ENCODE measurements at regions not wholly inside any gene's neighbourhood (a gene's known extent, or its start where the extent isn't known, plus 50 kb on each side); places are given as distances from the start of the nearest gene placed in this dataset.
A peak's percentile ranks its signal among the peaks of the same experiment; 100 is the strongest.

DNA sequence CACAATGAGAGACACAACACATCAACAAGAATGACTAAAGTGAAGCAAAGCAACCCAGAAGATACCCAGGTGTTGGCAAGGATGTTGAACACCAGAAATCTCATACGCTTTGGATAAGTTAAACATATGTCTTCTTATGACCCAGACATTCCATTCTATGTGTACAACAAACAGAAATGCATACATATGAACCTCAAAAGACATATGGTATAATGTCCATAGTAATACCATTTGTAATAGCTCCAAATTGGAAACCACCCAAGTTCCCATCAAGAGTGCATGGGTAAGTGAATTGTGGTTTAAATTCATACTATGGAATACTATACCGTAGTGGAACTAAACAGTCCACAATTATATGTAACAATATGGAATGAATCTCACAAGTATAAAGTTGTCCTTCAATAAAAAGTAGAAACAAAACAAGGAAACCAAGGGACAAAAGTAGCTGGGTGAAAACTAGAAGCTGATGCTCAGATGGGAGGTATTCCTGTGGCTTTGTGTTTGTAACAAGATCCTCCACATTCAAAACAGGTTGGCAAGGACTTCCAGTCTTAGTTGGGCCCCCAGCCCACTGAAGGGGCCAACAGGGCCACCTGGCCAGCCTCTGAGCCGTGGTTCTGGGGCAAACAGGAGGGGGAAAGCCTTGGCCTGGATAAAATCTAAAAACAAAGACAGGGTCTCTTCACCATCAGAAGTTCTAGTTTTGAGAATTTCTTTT, 171.8 kb upstream of the PITX1 start:
- no peak for DNase-seq (ENCODE audit: low read depth)

DNA sequence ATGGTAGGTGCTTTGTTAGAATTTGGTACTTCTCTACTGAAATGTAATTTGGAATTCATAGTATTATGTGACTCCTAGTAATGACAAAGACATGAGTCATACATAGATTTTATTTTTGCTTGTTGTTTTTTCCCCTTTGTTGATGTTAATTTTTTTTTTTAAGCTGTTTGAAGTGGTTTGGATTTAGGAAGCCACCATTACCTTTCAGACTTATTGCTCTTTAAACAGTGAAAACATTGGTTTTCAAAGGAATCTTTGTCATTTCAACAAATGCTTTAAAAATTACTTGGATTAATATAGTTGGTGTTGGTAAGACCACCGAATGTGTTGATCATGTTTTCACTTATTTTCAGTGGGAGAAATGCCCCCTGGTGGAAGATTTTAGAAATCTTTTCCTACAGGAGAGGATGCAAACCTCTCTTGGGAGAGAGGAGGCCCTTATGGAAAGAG, 170.1 kb upstream of the PITX1 start:
- DNase-seq (ENCODE audit: low read depth) = peak; percentile 46

DNA sequence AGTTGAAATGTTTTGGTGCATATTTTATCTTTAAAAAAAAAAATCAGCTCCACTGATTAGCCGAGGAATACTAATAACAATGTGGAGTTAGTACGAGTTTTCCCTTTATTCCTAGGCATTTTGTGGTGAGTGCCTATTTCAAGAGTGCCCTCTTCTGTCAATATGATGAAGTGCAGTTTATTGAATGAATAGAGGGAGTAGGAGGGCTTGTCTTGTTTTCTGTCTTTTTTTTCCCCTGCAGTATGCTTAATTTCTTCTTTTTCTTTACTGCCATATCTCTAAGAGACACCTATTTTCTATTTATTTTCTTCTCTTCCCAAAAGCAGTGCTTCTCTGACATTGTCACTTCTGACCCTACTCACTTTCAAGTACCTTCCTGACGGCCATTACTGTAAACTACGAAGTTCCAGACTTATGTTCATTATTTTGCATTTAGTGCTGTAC, 169.6 kb upstream of the PITX1 start:
- DNase-seq (ENCODE audit: low read depth) = peak; percentile 32

DNA sequence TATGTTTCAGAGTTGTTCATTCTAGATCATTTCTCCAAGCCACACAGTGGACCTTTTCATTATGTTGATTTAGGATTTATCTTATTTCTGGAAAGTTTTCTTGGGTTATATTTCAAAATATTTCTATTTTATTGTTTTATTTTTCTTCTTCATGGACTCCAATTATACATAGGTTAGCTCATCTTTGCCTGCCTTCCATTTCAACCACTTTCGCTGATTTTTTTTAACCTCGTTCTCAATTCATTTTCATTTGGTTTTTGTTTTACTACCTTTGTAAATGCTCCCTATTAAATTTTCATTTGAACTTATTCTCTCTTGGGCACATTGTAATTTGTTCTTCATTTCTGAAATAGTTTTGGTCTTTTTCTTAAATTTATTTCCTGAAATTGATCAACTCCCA, 169.0 kb upstream of the PITX1 start:
- no peak for DNase-seq (ENCODE audit: low read depth)

DNA sequence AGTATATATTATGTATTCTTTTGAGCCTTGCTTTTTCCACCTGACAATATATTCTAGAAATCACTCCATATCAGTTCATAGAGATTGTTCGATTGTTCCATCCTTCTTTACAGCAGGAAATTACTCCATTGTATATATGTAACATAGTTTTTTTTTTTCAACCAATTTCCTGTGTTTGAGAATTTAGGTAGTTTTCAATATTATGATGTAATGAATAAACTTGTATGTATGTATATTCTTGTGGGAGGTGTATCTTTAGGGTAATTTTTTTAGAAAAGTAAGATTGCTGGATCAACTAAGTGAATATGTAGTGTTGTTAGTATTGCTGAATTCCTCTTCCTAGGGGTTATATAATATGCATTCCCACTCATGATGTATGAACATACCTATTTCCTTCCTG, 165.9 kb upstream of the PITX1 start:
- DNase-seq (ENCODE audit: low read depth) = no peak

DNA sequence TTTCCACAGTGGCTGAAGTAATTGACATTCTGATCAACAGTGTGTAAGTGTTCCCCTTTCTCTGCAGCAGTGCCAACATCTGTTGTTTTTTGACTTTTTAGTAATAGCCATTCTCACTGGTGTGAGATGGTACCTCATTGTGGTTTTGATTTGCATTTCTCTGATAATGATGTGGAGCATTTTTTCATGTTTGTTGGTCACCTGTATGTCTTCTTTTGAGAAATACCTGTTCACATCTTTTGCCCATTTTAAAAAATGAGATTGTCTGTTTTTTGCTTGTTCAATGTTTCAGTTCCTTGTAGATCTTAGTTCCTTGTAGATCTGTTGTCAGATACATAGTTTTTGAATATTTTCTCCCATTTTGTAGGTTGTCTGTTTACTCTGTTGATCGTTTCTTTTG, 162.5 kb upstream of the PITX1 start:
- no peak for DNase-seq (ENCODE audit: low read depth)

DNA sequence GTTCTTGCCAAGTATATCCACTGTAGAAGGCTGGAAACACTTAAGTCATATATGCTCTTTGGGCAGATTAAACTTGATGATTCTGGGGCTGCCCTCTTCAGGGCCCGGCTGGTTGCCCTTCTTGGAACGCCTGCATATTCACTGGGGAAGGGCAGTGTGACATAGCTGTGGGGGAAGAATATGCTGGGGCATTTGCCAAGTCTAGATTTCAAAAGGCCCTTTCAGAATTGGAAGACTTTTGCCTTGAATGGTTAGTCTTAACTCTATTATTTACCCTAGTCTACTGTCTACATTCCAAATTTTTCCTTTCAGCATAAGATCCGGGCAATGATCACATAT, 161.2 kb upstream of the PITX1 start:
- DNase-seq (ENCODE audit: low read depth) = peak; percentile 47

DNA sequence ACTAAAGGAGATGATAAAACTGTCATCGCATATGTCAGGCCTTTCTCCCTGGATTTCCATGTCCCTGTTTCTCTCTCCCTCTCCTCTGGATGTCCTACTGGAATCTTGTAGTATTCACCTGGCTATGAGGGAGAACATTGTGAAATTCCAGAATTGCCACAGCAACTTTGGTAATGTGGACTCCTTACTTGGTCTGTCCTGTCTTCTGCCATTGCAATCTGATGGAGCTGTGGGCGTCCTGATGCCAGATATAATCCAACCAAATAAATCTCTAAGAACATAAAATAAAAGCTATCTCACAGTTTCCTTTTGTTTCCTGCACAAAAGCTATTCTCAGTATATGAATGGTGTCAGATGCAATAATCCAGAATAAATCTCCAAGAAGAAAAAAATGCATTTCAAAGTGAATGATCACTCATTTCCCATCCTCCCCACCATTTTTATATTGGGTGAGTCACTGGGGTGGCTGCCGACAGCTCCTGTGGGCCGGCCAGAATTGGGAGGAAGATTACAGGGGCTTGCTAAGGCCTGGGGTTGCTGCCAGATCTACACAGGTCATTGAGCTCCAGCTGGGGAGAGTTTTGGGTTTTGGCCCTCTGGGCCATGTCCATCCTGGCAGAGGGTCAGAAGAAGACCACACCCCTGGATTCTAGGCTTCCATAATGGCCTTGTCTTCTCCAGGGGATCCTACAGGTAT, 160.7 kb upstream of the PITX1 start:
- peak; percentile 49 for DNase-seq (ENCODE audit: low read depth)

DNA sequence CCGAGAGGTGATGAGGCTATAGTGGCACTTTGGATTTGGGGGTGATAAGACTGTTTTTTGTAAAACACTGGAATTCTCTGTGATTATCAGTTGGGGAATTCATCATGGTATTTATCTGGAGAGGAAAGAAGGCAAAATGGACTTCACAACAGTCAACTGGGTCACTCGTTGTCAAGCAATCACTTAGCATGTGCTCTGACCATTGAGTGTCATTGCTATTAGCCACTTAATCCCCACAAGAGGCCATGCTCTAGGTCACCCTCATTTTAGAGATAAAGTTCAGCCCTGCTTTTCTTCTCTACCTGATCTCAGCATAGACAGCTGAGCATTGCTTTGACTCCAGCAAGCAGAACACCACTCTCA, 160.1 kb upstream of the PITX1 start:
- no peak for DNase-seq (ENCODE audit: low read depth)

DNA sequence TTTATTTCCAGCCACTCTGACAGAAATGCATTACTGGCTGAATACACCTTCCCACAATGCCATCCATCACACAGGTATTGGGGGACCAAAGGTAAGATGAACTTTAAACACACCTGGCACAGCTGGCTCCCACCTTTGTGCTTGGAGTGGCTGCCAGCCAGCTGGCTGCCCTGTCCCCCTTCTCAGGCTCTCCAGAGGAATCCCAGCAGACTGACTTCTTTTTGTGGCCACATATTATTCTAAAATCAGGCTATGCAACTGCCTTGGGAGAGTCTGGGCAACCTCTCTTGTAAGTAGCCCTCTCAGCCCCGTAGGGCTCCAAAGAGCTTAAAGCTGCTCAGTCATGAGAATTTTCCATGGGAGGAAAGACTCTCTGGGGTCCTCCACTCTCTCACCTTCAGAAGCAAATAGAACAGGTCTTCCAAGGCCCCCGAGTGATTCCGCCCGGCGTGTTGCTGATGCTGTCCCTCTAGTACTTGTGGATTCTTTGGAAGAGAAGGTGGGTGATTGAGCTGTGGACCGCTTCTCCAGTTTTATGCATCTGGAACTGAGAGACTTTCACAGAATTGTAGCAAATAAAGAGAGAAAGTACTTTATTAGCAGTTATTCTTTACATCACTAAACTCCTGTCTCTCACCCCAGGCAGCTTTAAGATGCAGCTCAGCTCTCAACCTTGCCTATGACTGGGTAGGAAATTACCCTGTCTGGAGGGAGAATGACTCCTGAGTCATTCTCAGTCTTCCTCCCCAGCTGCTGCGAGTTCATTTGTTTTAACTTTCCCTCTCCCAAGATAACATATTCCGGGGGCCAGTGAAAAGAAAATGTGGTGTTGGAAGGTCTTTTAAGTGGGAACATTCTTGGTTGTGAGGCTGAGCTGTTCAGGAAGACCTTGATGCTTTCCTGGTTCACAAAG, 159.4 kb upstream of the PITX1 start:
- DNase-seq (ENCODE audit: low read depth) = peak; percentile 63

DNA sequence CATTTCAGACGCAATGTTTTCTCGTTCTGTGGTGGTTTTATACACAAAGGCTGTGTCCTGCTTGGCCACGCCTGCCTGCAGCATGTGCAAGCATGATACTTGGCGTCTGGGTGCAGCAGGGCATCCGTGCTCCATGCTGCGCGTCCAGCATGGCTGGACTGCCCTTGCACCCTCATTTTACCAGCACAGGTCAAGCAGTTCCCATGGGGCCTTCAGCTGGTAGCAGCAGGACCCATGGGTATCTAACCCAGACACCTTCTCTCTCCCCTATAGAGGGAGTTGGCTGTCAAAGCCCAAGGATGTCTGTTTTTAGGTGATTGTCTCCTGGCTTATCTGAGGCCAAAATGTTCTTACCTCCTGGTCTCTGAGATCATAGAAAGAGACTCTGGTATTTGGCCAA, 158.3 kb upstream of the PITX1 start:
- no peak for DNase-seq (ENCODE audit: low read depth)

DNA sequence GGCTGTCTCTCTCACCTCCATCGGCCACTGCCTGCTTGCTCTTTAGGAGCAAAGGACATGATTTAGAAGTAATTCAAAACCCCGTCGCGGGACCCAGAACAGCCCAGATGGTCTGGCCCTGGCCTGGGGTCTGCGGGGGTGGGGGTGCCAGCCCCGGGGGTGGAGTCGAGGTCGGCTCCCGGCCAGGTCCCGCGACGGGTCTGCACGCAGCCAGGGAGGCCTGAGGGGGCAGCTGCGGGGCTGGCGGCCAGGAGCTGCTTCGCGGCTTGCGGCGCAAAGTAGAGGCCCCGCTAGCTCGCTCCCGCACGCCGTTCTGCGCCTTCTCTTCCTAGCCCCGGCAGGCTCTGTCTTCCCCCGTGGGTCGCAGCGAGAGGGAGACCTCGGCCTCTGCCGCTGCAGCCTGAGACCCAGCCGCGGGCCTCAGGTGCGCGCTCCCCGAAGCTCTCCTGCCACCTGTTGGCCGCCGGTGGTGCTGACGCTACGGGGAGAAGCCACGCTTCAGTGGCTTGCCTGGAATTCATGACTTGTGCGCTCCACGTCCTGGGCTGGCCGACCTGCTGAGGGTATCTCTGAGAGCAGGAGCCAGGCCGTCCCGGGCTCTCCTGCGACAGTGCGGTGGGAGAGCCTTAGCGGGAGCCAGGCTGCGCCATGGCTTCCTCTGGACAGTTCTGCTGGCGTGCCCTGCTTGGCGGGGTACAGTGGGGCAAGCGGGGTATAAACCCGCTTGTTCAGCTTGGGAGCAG, 157.2 kb upstream of the PITX1 start:
- peak; percentile 61 for DNase-seq (ENCODE audit: low read depth)

DNA sequence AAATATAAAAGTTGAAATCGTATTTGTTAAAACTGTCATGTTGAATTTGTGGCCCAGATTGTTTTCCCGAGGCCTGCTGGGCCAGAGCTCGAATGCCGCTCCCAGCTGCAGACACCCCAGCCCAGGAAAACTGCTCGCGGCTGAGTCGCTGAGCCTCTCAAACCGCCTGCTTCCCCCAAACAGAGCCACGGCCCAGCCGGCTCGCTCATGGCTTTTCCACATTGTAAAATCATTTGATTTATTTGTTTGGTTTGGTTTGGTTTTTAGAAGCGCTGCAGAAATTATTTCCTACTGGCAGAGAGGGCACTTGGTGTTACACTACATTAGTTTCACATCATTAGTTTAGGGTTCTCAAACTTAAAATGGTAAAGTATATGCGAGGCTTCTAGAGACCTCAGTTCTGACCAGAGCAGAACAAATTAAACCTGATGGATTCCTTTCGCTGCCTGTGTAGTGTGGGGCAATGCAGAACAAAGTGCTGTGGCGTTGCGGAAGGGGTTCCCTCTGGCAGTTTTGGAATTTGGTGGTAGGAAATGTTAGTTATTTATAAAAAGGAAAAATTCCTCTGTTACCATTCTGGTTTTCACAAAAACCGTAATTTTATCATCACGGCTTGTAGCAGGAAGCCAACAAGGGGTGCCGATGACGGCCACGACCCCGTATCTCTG, 156.5 kb upstream of the PITX1 start:
- DNase-seq (ENCODE audit: low read depth) = no peak

DNA sequence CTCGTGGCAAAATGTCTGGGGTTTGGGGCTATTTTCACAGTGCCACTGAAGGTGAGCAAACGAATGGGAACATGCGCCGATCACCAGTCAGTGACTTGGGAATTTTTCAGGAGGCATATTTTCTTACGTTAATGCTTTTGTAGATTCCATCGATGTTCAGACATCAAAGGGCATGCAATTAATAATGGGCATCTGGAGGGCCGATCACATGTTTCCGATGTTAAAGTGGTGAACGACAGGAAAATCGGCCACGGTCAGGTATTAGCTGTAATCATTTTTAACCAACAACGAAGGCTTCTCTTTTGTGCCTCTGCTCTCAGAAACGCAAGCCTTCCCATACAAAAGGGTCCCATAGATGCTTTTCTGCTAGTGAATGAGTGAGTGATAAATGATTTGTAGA, 155.0 kb upstream of the PITX1 start:
- DNase-seq (ENCODE audit: low read depth) = no peak

DNA sequence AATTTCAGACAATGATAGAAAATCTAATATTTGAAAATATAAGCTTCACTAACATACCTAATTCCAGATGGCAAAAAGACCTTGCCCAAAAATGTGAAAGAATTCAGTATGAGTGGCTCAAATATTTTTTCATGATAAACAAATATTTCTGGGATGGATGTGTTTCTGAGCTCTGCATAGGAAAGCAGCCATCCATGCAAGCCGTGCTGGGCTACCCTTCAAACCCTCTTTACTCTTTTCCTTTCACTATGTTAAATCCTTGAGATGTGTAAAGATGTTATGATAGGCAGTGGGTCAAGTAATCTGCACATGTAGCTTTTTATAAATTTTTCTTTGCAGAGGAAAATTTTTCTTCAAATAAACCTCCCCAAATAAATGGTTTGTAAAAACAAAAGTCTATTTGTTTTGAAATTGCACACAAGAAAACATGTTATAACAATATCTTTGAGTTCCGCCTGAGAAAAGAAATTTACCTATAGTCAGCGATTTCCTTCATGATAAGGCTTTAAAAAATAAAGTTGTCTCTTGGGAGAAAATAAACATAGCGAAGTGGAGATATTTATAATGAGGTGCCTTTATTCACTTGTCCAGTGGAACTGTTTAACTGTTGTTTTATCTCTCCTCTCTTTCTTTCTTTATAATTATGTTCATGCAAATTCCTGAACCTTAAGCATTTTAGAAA, 154.3 kb upstream of the PITX1 start:
- DNase-seq (ENCODE audit: low read depth) = no peak

DNA sequence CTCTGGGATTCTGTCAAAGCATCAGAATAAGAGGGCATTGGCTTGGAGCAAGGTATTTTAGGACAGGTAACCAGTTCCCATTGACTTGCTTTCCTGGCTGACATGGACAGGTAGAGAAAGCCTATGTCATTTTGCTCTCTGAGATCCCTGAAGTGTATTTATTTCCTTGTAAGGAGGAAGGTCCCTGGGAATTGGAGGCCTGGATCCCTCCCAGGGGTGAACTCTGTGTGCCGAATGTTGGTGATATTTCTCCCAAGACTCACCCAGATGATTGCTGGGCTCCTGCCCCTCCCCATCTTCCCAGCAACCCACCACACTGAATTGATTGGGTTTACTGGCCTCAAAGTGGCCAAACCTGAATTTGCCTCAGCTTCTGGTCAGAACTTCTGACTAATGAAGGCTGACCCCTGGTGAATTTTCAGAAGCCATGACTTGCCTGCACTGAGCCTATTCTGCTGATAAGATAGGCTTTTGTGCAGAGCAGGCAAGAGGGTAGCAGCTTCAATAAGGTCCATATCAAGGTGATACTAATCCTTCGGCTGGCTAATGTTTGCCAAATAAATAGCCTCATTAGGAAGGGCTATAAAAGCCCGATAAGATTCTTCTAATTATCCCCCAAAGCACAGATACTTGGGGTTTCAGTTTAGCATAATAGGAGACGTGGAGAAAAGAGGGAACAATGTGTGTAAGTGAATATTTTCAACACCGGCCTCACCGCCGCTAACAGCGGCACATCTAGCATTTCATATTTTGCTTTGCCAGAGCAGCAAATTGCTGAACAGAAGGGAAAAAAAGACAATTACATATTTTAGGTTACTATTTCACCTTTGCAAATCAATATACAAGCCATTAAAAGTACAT, 152.9 kb upstream of the PITX1 start:
- no peak for DNase-seq (ENCODE audit: low read depth)

DNA sequence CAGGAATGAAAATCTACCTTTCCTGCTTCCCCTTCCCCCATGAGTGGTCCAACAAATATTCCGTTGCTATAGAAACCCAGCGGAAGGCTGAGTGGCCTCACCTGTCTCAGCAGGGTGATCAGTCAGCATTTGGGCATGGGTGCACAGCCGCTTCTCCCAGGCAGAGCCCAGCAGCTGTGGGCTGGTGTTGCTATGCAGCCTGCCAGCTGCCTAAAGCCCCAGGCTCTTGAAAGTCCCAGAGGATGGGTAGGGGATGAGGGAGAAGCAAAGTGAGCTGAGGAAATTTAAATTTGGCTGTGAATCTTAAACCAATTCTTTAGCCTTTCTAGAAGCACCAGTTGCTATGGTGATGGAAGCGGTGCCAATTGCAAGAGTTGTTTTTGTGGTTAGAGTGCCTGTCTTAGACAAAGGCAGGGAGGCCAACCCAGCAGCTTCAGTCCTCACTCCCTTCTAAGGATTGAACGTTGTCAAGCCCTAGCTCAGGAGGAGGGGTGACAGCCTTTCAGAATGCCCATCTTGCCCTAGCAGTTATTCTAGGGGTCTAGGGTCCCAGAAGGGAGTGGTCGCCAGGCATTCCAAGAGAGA, 151.5 kb upstream of the PITX1 start:
- DNase-seq (ENCODE audit: low read depth) = peak; percentile 54

DNA sequence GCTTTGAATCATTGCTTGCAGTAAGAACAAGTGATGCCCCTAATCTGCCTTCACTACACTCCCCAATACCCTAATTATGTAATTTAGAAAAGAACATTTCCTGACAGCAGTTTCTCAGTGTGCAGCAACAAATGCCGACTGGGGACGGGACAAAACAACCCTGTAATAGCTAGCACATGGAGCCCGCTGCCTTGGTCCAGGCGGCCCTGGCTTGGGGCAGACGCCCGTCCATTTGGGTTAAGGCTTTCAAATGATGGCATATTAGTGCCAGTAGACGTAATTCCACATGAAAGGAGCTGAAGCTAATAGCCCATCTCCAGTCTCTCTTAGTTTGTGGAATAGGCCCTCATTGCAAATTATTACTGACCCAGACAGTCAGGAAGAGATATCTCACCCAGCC, 150.6 kb upstream of the PITX1 start:
- DNase-seq (ENCODE audit: low read depth) = no peak

DNA sequence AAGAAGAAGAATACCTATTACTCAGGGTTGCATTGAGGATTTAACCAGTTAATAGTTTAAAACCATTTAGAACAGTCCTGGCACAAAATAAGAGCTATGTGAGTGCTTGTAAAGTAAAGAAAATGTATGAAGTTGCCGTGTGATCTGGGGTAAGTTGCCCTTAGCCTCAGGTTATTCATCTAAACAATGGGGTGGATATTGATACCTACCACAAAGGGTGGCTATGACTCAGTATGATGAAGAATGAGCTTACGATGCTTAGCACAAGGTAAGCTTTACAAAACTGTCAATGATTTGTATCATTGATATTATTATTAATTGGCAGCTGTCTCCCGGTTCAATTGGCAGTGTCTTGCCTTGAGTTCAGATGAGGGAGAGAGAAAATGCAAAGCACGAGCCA, 149.4 kb upstream of the PITX1 start:
- DNase-seq (ENCODE audit: low read depth) = no peak
